MM.1S (cell line): ENCODE measurements at regions not wholly inside any gene's neighbourhood (a gene's known extent, or its start where the extent isn't known, plus 50 kb on each side); places are given as distances from the start of the nearest gene placed in this dataset.

ENCODE experiments used
- CTCF ChIP-seq: fragments of 300-600 bp; sonication (generic); IDR thresholded peaks from 2 replicates; pipeline ENCODE4 v1.5.1; 2016; ENCODE audit warnings: antibody characterized with exemption, low read length, mixed read lengths
- EZH2 ChIP-seq: fragments of 300-600 bp; sonication (generic); optimal IDR thresholded peaks from 2 replicates; pipeline ENCODE3; 2017; ENCODE audit warnings: low read depth, mild to moderate bottlenecking, antibody characterized with exemption, low read length, mixed read lengths
- EZH2phosphoT487 ChIP-seq: fragments of 300-600 bp; sonication (generic); IDR thresholded peaks from 2 replicates; pipeline ENCODE4 v1.6.1; 2018; ENCODE audit warnings: antibody characterized with exemption, low read length

- TF ChIP-seq CTCF = no peak
- TF ChIP-seq EZH2 = no peak
- no peak for TF ChIP-seq EZH2phosphoT487
Observed at GRCh38 chr12:128077211-128077916, 189.6 kb upstream of the TMEM132C start.
